ENCODE measurements at regions not wholly inside any gene's neighbourhood (a gene's known extent, or its start where the extent isn't known, plus 50 kb on each side); places are given as distances from the start of the nearest gene placed in this dataset.

GRCh38 chr18:8458546-8459215 lies 150.6 kb upstream of the RAB12 start:
- no peak for DNase-seq

DNA sequence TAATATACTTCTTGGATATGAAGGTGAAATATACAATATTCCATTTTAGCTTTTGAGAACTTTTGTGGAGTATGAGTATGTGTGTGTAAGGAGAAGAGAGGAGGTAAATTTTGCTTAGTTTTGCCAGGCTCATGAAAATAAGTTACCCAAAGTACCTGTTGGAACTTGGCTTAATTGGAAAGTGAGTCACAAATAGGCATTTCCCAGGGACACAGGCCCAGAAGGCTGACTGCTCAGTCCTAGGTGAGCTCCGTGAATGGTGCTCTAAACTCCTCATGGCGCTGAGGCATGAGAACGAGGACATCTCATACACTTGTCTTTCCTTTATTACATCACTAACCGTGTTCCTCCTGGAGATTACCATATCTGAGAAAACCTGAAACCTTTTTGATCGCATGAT lies 148.5 kb upstream of the RAB12 start:
- no peak for DNase-seq

- no peak for DNase-seq
Measured at GRCh38 chr18:8461544-8461943, 147.7 kb upstream of the RAB12 start.

DNA sequence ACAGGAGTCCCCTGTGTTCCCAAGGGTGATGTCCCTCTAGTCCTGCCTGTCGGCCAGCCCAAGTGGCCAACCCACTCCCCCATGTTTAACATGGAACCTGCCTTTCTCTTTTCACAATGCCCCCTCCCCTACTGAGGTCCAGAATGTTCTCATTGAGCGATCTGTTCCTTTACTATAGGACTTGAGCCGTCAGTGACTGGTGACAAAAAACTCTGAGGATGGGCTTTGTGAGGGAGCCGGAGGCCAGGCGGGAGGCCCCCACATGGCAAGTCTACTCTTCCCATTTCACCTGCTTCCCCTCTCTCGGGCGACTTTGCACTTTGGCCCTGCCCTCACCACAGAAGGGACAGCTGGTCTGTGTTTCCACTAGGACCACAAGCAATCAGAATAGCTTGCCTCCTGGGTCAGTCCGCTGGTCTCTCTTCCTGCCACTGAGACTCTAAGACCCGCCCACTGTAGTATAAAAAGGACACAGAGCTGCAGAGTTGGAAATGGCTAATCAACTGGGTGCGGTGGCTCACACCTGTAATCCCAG lies 146.5 kb upstream of the RAB12 start:
- no peak for DNase-seq

- DNase-seq: no peak
Measured at GRCh38 chr18:8463791-8464190, 145.4 kb upstream of the RAB12 start.

GRCh38 chr18:8468191-8468590 lies 141.0 kb upstream of the RAB12 start:
- no peak for DNase-seq

DNA sequence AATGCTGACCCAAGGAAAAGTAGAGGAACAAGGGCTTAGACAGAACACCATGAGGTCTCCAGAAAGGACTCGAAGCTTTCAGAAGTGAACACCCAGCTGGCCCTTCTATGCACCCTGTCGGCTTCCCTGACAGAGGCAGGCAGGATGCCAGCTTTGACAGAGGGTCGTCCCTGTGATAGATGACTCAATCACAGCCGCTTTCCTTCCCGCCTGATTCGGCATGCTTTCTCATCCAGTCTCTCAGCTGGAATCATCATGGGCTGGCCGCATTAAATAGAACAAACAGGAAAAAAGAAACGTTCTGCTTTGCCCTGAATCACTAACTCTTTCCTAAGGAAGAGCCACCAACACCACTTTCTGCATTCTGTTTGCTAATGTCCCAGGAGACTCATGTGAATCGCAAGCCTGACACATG lies 140.3 kb upstream of the RAB12 start:
- peak; percentile 36 to 37 for DNase-seq

DNA sequence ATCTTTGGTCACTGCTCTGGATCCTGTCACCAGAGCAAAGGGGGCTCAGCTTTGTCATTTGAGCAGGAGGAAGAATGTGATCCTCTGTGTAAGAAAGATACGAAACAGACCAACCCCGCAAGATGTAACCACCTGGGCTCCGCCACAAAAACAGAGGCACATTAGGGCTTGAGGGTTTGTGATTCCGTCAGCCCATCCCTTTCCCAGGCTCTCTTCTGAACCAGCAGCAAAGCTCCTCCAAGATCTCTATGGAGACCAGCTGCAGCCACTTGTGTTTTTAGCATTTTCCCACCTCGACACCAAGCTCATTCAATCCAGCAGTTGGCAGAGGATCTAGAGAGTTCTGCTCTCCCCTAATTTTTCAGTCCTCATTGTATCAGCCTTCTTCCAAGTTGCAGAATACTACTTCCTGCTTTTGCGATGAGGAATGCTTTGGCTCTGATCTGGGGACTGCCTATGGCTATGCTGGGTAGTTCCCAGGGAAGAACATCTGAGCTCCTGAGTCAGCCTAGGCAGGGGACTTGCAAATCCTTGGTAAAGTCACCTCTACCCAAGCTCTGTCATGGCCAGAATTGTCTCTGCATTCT lies 139.6 kb upstream of the RAB12 start:
- DNase-seq: peak; percentile 78 to 81

DNA sequence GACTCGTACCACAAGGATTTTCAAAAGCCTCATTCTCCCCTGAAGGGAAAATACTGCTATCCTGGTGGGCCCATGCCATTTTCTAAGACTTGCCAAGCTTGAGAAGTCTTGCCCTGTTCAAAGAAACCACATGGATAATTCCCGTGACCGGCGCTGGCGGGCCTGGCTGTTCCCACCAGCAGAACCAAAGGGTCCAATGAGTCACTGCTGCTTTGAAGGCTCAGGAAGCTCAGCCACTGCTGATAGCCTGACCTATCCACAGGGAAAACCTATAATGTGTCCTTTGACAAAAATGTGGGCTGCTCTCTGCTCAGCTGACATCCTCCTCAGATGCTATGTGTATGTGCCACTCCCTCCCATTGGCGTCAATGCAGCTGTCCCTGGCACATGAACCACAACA lies 137.9 kb upstream of the RAB12 start:
- no peak for DNase-seq

DNA sequence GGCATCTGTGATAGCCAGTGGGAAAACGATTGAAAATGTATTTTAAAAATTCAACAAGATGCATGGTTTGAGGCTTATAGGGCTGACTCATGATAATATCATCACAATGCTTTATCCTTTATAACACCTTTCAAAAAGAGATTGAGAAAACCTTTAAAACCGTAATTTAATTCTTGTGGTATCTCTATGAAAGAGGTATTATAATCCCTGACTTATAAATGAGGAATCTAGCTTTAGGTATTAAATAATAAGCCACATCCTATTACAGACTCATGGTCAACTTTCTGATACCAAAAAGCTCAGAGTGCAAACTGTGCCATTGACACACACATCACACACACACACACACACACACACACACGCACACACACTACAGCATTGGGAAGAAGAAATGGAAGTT lies 134.6 kb upstream of the RAB12 start:
- no peak for DNase-seq

- no peak for DNase-seq
Measured at GRCh38 chr18:8477615-8478014, 131.6 kb upstream of the RAB12 start.

DNA sequence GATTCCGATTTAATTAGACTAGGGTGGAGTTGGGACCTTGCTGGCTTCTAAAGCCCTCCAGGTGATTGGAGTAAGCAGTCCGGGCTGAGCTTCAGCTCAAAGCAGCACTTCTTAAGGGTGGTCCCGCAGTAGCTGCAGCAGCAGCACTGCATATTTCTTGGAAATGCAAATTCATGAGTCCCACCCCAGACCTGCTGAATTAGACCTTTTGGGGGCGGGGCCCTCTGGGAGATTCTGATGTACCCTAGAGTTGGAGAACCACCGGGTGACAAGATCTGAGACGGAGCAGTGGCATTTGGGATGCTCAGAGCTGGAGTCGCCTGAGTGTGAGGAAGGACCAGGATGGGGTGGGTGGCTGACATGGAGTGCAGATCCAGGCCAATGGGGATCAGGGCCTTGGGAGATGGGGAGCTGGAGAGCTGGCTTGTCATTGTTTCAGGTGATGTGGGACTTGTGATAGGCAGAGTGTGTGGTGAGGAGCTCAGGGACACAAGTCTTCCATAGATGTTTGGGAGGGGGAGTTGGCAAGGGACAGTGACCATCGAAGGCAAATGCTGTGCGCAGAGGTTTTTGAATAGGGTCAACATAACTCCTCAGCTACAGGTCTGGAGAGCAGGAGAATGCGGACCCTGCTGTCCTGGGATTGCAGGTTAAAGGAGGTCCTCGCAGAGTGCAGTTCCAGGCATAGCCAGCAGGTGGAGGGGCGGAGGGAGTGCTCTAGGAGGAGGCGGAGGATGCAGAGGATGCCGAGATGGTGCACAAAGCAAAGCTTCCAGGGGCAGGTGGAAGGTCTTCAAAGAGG lies 130.9 kb upstream of the RAB12 start:
- DNase-seq: no peak

GRCh38 chr18:8478968-8479370 lies 130.3 kb upstream of the RAB12 start:
- no peak for DNase-seq

DNA sequence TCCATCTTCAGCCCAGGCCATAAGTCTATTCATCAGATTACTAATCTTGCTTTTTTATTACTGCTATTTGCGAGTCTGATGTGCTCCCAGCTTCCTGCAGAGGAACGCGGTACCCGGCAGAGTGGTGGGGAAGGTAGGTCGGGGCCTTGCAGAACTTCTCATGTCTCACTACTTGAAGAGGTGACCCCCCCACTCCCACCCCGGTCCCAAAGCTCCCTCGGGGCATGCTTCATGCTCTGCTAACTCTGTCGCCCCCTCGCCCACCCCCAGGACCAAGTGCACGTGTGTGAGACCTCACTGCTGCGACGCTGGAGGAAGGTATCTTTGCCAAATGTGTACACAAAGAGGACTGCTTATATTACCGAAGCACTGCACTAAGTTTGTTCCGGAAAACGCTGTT lies 129.4 kb upstream of the RAB12 start:
- DNase-seq: no peak

DNA sequence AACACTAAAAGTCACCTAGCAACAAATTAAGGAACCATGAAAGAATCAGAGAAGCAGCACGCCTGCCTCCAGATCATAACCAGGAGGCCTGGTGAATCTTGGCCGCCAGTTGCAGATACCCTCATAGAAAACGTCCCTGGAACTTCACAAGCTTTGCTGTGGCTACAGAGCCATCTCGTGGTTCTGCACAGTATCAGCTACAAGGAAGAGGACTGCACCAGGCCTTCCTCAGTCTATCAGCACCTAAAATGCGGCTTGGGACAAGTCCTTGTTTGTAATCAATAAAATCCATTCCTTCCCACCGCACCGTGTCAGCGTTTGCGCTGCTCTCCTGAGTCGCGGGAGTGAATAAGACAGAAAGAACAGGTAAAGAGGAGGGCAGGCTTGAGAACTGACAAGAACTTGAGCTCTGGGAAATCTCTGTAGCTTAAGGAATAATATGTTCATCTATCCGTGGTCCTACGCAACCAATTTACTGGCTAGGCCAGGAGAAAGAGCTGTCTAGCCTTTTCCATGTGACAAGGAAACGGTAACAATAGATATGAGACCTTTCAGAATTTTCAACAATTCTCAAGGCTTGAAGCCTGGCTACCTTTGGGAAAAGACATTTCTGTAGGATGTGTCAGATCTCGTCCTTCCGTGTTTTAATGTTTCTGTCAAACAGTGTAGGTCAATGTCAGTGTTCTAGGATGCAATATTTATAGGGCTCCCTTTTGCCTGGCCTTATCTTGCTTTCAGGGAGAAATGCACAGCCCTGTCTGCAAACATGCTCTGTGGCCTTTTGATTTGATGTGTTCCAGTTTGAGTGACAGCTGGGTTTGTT lies 128.5 kb upstream of the RAB12 start:
- DNase-seq: peak; percentile 54 to 63

DNA sequence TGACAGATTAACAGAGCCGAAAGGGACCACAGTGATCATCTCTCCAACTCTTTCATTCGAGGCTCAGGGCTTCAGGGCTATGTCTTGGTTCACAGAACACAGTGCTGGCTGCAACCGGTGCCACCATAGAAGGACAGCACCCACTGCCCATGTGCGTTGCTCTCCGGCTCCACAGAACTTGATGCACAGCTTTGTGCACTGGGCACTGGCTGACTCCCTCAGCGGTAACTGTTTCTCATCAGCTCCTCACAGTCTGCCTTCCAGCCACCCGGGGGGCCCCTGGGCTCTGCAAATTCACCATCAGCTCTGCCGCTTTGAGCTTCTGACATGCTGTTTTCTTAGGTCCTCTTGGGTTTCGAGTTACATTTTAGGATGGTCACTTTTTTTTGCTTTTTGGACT lies 124.3 kb upstream of the RAB12 start:
- DNase-seq: no peak

- DNase-seq: no peak
Measured at GRCh38 chr18:8489761-8490160, 119.5 kb upstream of the RAB12 start.

DNA sequence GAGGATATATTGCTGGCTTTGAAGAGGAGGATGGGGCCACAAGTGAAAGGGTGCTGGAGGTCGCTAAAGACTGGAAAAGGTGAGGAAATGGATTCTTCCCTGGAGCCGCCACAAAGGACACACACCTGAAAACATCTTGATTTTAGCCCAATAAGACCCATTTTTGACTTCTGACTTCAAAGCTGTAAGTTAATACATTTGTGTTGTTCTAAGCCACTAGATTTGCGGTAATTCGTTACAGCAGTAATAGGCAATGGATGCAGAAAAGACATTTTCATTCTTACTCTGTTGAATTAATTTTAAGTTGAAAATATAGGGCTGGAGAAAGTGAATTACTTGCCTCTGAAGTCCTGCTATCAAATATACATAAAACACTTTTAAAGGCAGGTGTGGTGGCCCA lies 117.7 kb upstream of the RAB12 start:
- no peak for DNase-seq

DNA sequence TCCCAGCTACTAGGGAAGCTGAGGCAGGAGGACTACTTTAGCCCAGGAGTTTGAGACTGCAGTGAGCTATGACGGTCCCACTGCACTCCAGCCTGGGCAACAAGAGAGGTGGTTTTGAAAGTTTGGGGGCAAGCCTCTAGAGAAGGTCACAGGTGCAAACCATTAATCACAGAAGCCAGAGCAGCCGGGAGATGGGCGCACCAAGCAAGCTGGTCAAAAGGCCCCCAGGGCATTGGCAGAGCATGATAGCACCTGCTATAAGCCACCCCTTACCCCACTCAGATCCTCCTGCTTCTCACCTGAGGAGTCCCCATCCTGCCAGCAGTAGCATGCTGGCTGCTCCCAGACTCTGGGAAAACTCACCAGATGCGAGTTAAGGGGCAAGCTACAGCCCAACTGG lies 116.1 kb upstream of the RAB12 start:
- no peak for DNase-seq

GRCh38 chr18:8496186-8496585 lies 113.1 kb upstream of the RAB12 start:
- no peak for DNase-seq

- no peak for DNase-seq
Measured at GRCh38 chr18:8498905-8499304, 110.3 kb upstream of the RAB12 start.

Data from right lung (tissue), 2 donors.